K562 (cell line): ENCODE measurements at regions not wholly inside any gene's neighbourhood (a gene's known extent, or its start where the extent isn't known, plus 50 kb on each side); places are given as distances from the start of the nearest gene placed in this dataset.

Source experiments
- CHD7 ChIP-seq: fragments of 200-600 bp; sonication (generic); IDR thresholded peaks from one replicate; pipeline ENCODE4 v1.6.1; 2012; ENCODE audit warnings: mild to moderate bottlenecking, low read depth, low read length, inconsistent platforms

DNA sequence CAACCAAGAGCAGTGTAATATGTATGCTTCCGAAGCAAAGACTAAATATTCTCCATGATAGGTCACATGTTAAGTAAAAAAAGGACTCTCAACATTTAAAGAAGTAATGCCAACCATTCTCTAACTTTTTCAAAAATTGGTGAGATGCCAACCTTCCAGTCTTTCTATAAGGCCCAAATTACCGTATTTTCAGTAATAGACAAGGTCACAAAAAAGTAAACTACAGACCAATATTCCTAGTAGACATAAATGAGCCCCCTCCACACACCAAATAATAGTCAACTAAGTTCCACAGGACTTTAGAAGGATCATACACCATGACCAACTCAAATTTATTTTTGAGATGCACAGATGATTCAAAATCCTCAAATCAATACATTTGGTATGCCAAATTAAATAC is 867.4 kb downstream of the TMEM121 start (continued):
- peak; percentile 65 for TF ChIP-seq CHD7
